Mesothelial cell of epicardium (in vitro differentiated cells): ENCODE measurements at regions not wholly inside any gene's neighbourhood (a gene's known extent, or its start where the extent isn't known, plus 50 kb on each side); places are given as distances from the start of the nearest gene placed in this dataset.
"Not testable (repeated sequence)": the region's sequence is repeated elsewhere in the genome, so short reads cannot be mapped to it uniquely, and the experiment has no call there.

Source experiments
- DNase-seq, 2 experiments: peaks; one replicate each; pipeline ENCODE4 v3.0.0; 2021; ENCODE audit warnings: low spot score in 2 of 2; ENCODE audit not compliant: unreplicated experiment in 2 of 2
- H3K27ac Mint-ChIP-seq: 2 replicates; pipeline ENCODE4 v1.8.0; 2021; ENCODE audit warnings: mixed read lengths
- H3K27me3 Mint-ChIP-seq: 2 replicates; pipeline ENCODE4 v1.8.0; 2021; ENCODE audit warnings: low read depth, mixed read lengths
- H3K36me3 Mint-ChIP-seq: 2 replicates; pipeline ENCODE4 v1.8.0; 2021; ENCODE audit warnings: mixed read lengths
- H3K4me1 Mint-ChIP-seq: 2 replicates; pipeline ENCODE4 v1.8.0; 2021; ENCODE audit warnings: mixed read lengths
- H3K4me3 Mint-ChIP-seq: 2 replicates; pipeline ENCODE4 v1.8.0; 2021; ENCODE audit warnings: mild to moderate bottlenecking, moderate library complexity, mixed read lengths
- H3K9me3 Mint-ChIP-seq: 2 replicates; pipeline ENCODE4 v1.8.0; 2021; ENCODE audit warnings: mixed read lengths
- TF ChIP-seq, protein P1 (sequence below): fragments of 200-600 bp; sonication (generic); IDR thresholded peaks from one replicate; pipeline ENCODE4 v1.5.0; 2021; ENCODE audit warnings: antibody characterized with exemption; ENCODE audit not compliant: unreplicated experiment

DNA sequence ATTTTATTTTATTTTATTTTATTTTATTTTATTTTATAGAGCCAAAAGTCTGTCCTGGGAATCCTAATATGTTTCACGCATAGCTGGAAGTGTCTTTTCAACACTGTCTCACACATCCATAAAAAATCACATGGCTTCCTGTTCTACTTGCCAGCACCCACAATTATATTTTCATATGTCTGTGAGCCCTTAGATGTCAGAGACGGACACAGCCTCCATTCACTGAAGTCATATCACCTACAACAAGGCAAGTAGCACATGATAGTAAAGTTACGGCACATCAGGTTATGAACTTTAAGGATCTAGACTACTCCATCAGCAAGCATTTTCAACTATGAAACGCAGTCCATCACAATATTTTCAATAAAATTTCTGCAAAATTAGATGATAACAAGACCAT is 168.4 kb downstream of the ZIC4 start:
- TF ChIP-seq, protein P1, sequence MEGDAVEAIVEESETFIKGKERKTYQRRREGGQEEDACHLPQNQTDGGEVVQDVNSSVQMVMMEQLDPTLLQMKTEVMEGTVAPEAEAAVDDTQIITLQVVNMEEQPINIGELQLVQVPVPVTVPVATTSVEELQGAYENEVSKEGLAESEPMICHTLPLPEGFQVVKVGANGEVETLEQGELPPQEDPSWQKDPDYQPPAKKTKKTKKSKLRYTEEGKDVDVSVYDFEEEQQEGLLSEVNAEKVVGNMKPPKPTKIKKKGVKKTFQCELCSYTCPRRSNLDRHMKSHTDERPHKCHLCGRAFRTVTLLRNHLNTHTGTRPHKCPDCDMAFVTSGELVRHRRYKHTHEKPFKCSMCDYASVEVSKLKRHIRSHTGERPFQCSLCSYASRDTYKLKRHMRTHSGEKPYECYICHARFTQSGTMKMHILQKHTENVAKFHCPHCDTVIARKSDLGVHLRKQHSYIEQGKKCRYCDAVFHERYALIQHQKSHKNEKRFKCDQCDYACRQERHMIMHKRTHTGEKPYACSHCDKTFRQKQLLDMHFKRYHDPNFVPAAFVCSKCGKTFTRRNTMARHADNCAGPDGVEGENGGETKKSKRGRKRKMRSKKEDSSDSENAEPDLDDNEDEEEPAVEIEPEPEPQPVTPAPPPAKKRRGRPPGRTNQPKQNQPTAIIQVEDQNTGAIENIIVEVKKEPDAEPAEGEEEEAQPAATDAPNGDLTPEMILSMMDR: no peak
- Mint-ChIP-seq H3K4me1 (no peaks in the 10 kb centered on the region), H3K36me3 (no peaks in the 10 kb centered on the region), H3K9me3 (no peaks in the 10 kb centered on the region), H3K27ac (no peak overlapping the region), H3K4me3 (no peak overlapping the region), H3K27me3 (peaks cover 11% of the 10 kb centered on the region)
- DNase-seq: no peak

DNA sequence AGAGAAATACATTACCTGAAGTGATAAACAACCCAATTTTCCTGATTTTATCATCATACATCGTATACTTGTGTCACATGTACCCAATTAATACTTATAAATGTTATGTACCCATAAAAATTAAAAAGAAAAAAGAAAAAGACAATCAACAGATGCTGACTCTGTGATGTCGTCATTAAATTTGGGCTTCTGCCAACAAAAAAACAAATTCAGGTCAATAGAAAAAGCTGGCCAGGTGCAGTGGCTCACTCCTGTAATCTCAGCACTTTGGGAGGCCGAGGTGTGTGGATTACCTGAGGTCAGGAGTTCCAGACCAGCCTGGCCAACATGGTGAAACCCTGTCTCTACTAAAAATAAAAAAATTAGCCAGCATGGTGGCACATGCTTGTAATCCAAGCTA is 174.4 kb downstream of the ZIC4 start:
- H3K4me1 Mint-ChIP-seq, H3K27ac Mint-ChIP-seq, H3K36me3 Mint-ChIP-seq, H3K27me3 Mint-ChIP-seq, DNase-seq, H3K4me3 Mint-ChIP-seq, H3K9me3 Mint-ChIP-seq: not testable (repeated sequence)

DNA sequence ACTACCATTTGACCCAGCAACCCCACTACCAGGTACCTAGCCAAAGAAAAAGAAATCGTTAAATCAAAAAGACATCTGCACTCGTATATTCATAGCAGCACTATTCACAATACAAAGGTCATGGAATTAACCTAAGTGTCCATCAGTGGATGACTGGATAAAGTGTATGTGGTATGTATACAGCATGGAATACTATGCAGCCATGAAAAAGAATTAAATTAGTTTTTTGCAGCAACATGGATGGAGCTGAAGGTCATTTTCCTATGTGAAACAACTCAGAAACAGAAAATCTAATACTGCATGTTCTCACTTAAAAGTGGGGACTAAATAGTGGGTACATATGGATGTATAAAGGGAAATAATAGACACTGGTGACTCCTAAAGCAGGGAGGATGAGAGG is 175.2 kb downstream of the ZIC4 start:
- no peaks in the 10 kb centered on the region for H3K27me3 Mint-ChIP-seq
- no peak for DNase-seq
- no peak overlapping the region for H3K4me3 Mint-ChIP-seq
- no peak overlapping the region for H3K27ac Mint-ChIP-seq
- H3K36me3 Mint-ChIP-seq: no peaks in the 10 kb centered on the region
- TF ChIP-seq, protein P1: no peak
- H3K9me3 Mint-ChIP-seq: peaks cover 7% of the 10 kb centered on the region
- H3K4me1 Mint-ChIP-seq: no peaks in the 10 kb centered on the region

DNA sequence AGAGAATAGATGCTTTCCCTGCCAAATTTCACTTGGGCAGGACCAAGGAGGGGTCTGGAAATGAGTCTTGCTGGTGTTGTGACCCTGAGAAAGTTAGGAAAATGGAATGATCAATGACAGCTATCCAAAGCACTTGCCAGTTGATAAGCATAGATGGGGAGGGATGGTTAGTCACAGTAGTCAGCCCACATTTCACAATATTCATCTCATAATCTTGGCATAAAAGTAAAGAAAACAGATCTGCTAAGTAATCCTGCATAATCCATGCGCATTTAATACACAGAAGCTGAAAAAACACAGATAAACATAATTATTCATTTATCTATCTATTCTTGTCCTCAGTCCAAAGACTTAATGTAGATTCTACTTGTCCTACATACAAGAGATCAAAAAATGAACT is 184.1 kb downstream of the ZIC4 start:
- DNase-seq: no peak
- Mint-ChIP-seq H3K4me1 (no peaks in the 10 kb centered on the region), H3K27me3 (no peaks in the 10 kb centered on the region), H3K9me3 (no peaks in the 10 kb centered on the region), H3K36me3 (no peaks in the 10 kb centered on the region), H3K4me3 (no peak overlapping the region), H3K27ac (no peak overlapping the region)
- TF ChIP-seq, protein P1: no peak

DNA sequence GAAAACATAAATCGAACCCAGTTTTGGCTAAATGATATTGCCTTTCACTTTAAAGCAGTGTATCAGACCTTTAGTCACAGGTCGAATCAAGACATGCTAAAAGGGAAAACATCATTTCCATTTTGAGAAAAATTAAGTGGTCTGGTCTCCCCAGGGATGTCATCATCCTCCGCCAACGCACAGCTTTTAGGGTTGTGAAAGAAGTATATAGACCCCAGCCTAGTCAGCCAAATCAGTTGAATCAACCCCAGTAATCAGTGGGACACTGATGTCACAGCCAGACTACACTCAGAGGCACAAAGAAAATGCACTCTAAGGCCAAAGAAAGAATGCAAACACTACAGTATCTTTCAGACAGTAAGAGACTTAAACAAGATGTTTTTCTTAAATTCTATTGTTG is 187.4 kb downstream of the ZIC4 start:
- Mint-ChIP-seq H3K4me1 (no peaks in the 10 kb centered on the region), H3K27me3 (no peaks in the 10 kb centered on the region), H3K4me3 (no peak overlapping the region), H3K9me3 (no peaks in the 10 kb centered on the region), H3K27ac (no peak overlapping the region), H3K36me3 (no peaks in the 10 kb centered on the region)
- TF ChIP-seq, protein P1: no peak
- DNase-seq: no peak

DNA sequence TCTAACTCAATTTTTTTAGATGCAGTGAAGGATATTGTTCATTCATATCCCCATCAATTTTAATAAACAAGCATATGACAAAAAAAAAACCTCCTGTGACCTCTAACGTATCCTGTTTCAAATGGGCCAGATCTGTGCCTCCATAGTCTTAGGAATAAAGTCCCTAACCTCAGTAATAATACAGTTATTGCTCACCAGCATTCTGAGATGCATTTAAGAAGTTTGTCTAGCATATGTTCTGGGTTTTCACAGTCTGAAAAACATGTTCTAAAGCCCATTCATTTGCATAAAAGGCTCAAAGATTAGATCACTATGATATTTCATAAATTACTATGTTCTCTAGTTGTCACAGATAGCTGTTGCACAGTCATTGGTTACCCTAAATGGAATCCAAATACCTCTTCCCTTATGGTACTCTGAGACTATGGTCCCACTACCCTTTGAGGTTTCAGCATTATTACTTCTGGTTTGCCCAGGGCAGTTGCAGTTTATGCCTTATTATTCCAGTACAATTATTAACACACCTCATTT is 190.1 kb downstream of the ZIC4 start:
- no peaks in the 10 kb centered on the region for H3K27me3 Mint-ChIP-seq
- DNase-seq: no peak
- no peaks in the 10 kb centered on the region for H3K36me3 Mint-ChIP-seq
- H3K9me3 Mint-ChIP-seq: no peaks in the 10 kb centered on the region
- TF ChIP-seq, protein P1: no peak
- no peaks in the 10 kb centered on the region for H3K4me1 Mint-ChIP-seq
- no peak overlapping the region for H3K27ac Mint-ChIP-seq
- no peak overlapping the region for H3K4me3 Mint-ChIP-seq
